Retina (tissue), 1 donor: ENCODE measurements at regions not wholly inside any gene's neighbourhood (a gene's known extent, or its start where the extent isn't known, plus 50 kb on each side); places are given as distances from the start of the nearest gene placed in this dataset.
"Not testable (repeated sequence)": the region's sequence is repeated elsewhere in the genome, so short reads cannot be mapped to it uniquely, and the experiment has no call there.

ENCODE experiments used
- DNase-seq: peaks from one replicate; pipeline ENCODE4 v3.0.0-alpha.2; 2016

DNA sequence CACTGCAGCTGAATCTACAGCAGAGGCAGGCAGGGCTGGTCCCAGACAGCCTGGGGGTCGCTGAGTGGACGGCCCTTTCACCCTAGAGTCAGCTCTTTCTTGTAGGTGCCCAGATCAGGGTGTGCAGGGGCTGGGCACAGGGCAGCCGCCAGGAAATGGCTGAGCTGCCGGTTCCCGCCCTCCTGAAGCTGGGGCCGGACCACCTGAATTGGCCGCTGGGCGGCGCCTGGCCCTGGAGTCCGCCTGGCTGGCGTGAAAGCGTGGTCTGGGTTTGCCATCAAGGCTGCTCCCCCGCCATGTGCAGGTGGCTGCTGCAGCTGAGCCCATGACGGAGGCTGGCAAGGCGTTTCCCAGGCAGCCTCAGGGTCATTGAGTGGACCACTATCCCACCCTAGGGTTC, 85.7 kb downstream of the POTEM start:
- DNase-seq, result not testable (repeated sequence)

DNA sequence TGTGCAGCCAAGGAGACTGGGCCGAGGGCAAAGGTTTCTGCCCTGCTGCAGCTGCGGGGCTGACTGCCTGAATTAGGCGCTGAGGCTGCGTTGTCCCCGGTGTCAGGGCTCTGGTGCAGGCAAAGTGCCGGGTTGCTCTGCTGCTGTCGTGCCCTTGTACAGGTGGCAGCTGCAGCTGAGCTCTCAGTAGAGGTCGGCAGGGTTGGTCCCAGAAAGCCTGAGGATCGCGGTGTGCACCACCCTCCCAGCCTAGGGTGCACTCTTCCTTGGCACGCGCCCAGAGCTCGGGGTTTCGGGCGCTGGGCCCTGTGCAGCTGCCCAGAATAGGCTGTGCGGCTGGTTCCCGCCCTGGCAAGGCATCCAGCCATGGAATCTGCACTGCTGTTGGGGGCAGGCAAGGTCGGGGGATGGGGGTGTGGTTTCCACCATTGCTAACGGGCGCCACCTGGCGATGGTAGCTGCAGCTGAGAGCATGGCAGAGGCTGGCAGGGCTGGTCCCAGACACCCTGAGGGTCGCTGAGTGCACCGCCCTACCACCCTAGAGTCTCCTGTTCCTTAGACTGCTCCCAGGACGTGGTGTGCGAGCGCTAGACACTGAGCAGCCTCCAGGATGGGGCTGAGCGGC, 86.3 kb downstream of the POTEM start:
- not testable (repeated sequence) for DNase-seq

DNA sequence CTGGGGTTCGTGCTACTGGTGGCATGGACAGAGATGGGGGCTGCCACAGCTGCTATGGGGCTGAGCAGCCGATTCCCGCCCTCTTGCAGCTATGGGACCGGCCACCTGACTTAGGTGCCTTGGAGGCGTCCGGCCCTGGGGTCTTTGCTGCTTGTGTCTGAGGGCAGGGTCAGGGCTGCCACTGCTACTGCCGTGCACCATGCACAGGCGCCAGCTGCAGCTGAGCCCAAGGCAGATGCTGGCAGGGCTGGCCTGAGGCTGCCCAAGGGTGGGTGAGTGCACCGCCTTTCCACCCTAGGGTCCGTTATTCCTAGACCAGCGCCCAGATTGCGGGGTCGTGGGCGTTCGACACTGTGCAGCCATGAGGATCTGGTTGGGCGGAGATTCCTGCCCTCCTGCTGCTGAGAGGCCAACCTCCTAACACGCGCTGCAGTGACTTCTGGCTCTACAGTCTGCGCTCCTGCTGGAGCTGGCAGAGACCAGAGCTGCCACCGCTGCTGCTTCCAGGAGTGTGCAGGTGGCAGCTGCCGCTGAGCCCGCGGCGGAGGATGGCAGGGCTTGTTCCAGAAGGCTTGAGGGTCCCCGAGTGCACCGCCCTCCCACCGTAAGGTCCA, 87.0 kb downstream of the POTEM start:
- DNase-seq, result not testable (repeated sequence)

DNA sequence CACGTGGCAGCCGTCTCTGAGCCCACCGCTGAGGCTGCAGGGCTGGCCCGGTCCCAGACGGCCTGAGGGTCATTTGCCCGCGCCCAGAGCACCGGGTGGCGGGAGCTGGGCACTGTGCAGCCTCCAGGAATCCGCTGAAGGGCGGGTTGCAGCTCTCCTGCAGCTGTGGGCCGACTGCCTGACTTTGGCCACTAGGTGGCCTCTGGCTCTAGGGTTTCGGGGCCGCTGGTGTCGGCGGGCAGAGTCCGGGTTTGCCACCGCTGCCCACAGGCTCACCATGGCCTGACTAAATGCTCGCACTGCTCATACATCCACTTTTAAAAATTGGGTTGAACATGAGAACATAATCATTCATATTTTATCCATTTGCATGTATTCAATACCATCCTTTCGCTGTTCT, 87.7 kb downstream of the POTEM start:
- DNase-seq, result not testable (repeated sequence)

DNA sequence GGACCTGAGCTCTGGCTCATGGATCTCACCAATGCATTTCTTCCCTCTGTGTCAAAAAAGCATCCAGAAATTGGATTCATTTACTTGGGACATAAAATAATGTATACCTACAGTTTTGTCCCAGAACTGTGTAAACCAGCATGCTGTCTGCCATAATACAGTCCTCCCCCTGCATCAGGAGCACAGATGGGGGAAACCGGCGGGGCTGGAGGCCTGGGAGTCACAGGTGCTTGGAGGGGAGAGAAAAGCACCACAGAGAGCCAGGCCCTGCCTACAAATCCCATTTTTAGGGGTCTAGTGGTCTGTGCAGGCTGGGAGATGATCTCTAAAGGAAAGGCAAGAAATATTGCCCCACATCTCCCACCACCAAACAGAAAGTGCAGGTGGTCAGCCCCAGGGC, 91.8 kb downstream of the POTEM start:
- DNase-seq, result not testable (repeated sequence)

DNA sequence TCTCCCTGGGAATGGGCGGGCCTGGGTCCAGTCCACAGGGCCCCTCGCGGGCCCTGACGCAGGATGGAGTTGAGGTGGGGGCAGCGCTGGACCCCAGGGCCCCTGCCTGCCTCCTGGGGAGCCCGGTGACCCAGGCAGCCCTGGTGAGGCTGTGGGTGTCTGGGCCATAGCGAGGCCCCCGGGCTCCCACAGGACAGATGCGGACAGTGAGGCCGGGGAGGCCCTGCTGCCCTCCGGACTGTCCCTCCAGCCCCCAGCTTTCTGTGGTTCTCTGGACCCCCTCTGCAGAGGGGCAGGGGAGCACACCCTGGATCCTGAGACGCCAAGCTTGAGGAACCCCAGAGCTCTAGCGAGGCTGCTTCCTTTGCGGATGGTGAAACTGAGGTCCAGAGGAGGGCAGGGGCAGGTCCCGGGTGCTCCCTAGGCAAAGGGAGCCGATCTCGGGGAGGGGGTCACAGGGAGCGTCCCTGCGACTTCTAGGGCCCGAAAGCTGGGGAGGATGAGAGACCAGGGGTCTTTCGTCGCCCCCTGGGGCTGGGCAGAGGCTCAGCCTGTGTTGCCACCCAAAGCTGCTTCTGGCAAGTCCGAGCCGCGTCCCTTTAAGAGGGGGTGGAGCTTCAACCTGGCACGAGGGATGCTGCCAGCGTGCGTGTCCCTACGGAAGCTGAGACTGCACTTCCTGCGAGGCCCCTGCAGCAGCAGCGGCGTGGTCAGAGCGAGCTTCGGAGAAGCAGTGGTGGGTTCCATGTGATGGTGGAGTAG, 94.6 kb downstream of the POTEM start:
- DNase-seq, result not testable (repeated sequence)

DNA sequence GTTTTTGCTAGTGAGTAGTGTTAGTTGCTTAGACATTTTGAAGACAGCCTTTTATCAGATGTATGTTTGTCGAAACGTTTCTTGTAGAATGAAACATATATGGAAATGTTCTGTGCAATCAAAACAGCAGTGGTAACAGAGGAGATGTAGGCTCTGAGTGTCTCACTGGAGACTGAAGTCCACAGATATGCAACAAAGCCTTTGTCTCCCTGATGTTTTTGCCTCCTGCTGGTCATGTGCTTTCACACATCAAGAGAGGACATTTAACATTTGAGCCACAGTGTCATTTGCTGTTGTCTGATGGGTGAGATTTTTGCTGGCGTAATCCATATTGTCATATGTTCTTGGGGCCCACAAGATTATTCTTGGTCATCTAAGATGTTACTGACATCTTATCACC, 101.7 kb downstream of the POTEM start:
- not testable (repeated sequence) for DNase-seq

DNA sequence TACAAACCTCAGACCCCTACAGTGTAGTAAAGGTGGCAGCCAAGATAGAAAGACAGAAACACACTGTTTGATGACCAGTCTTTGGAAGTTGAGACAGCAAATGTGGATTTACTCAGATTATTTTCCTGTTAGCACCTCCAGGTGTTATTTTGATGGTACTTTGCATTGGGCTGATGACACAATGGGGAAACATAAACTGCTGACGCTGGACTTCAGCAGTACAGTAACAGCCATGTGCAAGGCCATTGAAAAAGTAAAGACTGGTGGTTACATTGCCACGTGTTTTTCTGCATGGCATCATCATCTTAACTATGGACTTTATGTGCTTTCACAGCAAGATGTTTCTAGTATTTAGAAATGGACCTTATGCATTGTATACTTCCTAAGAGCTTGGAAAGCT, 105.3 kb downstream of the POTEM start:
- DNase-seq, result not testable (repeated sequence)

DNA sequence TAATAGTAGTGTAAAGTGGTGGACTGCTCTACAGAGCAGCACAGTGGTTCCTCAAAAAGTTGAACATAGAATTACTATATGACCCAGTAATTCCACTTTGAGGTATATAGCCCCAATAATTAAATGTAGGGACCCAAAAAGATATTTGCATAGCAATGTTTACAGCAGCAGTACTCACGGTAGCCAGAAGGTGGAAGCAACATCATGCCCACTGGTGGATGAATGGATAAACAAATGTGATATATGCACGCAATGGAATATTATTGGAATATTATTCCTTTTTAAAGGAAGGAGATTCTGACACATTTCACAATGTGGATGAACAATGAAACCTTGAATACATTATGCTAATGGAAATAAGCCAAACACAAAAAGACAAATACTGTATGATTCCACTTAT, 121.4 kb downstream of the POTEM start:
- not testable (repeated sequence) for DNase-seq

DNA sequence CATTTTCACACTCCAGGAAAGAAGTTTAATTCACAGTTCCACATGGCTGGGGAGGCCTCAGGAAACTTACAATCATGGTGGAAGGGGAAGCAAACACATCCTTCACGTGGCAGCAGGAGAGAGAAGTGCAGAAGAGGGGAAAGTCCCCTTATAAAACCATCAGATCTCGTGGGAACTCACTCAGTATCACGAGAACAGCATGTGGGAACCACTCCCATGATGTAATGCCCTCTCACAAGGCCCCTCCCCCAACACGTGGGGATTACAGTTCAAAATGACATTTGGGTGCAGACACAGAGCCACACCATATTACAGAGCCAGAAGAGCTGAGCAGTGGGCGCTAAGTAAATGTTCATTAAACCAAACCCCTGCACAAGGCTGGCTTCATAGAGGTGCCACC, 126.0 kb downstream of the POTEM start:
- not testable (repeated sequence) for DNase-seq

DNA sequence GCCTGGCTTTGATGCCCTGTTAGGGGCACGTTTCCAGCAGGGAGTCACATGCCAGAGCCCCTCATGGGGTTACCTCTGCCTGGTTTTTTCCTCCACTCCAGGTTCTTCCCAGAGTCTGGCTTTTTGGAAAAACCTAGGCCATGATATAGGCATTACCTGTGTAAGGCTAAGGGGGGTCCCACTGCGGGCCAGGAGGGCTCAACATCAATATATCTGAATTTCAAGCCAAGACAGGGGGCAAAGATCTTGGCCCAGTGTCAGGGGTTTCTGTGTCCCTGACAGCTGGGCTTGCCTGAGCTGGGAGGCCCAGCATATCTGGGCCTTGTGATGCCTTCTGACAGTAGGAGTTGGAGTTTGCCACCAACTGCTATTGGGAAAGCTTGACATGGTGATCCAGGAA, 127.5 kb downstream of the POTEM start:
- not testable (repeated sequence) for DNase-seq

DNA sequence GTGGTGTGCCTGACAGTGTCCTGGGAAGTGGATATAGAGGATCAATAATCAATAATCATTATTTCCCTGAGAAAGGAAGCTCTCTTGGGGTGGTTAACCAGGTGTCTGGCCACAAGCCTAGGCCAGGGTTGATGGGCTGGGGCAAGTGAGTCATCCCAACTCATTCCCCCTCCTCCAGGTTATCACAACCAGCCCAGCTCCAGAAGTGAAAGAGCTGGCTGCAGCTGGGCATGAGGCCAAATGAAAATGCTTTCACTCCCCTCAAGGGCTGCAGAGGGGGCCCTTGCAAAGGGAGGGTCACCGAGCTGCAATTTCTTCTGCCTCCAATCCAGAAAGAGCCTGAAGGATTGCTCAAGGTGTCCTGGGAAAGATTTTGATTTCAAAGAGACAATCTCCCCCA, 127.9 kb downstream of the POTEM start:
- DNase-seq, result not testable (repeated sequence)

DNA sequence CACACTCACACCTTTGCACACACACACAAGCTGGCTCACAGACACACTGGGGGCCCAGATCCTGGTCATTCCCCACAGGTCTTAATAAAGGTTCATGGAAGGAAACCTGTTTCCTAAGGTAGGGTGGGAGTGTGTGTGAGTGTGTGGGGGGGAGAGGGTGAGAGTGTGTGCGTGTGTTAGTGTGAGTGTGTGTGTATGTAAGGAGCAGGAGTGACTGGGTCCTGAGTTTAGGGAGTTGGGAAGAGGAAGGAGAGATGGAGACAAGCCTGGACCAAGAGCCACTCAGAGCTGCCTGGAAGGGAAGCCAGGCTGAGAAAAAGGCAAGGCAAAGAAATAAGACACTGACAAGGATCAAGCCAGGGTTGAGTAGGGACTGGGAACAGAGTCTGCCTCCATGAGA, 129.2 kb downstream of the POTEM start:
- not testable (repeated sequence) for DNase-seq

DNA sequence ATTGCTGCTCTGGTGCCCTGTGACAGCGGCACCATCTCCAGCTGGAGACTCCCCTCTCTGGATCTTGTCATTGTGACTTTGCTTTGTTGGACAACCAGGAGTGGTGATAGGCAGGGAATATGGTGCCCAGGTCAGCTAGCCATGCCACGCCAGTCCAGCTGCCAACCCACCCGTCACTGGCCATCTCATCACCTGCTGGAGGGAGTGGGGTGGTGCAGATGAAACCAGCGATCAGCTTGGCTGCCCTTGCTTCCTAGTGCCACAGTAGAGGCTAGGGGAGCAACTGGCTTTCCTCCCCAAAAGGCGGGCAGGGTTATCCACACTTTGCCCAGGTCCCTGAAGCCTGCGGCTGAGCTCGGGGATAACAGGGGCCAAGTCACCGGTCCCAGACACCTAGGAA, 129.6 kb downstream of the POTEM start:
- not testable (repeated sequence) for DNase-seq

DNA sequence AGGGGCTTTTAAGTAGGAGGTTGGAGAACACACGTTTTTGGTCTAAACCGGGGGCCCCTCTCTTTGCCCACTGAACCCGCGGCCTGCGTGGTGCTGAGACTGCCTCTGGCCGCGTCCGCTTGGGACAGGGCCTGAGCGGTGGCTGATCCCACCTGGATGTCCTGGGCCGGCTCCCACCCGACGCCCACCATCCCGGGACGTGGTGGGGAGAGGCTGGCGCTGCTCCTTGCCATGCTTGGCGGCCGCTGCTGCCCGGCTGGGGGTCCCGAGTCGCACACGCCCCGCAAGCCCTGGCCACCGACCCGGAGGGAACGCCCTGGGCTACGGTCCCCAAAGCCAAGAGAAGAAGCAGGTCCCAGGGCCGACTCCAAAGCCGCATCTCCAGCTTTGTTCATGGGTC, 130.1 kb downstream of the POTEM start:
- not testable (repeated sequence) for DNase-seq

DNA sequence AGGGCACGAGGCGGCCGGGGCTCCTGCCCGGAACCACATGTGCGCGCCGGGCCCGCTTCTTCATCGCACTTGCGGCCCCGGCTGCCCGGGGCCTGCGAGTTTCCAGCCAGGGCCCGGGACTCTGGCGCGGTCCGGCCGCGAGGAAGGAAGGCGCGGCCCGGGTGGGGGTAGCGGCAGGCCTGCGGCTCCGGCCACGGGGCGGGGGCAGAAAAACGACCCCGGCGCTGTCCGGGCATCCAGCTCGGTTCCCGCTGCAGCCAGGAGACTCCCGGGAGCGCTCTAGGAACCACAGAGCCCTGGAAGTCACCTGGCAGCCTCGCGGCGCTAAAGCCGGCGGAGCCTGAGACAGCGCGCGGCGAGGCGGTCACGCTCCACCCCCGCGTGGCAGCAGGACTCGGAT, 130.5 kb downstream of the POTEM start:
- DNase-seq, result not testable (repeated sequence)

DNA sequence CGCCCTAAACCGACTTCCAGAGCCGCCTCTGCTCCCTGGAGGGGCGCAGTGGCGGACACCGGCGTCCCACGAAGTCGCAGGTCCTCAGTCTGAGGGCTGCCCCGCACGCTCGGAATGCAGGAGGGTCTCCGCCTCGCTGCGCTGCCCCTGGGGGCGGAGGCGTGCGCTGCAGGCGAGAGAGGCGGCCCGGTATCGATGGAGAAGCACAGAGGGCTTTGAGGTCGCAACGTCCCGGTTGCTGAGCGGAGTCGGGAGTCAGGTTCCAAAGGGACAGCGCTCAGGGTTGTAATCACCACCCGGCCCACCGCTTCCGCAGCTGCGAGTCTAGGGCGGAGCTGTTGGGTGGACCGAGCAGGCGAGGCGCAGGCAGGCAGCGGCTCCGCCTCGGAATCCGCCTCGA, 131.0 kb downstream of the POTEM start:
- not testable (repeated sequence) for DNase-seq

DNA sequence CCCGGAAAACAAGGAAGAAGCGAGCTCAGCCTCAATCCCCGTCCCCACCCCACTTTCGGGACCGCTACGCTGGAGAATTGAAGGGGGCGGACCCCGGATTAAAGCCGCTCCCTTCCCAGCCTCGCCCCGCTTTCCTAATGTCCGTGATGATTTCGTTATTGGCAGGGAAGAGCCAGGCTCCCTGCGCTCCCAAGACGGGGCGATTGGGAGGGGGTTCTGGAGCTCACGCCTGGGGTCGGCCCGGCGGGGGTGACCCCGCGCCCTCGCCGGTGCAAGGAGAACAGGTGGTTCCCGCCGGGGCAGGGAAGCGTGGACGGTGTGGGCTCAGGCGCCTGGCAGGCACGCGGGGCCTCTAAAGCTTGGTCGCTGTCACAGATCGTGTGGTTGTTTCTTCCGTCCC, 131.5 kb downstream of the POTEM start:
- not testable (repeated sequence) for DNase-seq

DNA sequence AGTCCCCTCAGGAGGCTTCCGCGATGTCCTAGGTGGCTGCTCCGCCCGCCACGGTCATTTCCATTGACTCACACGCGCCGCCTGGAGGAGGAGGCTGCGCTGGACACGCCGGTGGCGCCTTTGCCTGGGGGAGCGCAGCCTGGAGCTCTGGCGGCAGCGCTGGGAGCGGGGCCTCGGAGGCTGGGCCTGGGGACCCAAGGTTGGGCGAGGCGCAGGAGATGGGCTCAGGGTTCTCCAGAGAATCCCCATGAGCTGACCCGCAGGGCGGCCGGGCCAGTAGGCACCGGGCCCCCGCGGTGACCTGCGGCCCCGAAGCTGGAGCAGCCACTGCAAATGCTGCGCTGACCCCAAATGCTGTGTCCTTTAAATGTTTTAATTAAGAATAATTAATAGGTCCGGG, 132.1 kb downstream of the POTEM start:
- DNase-seq, result not testable (repeated sequence)

DNA sequence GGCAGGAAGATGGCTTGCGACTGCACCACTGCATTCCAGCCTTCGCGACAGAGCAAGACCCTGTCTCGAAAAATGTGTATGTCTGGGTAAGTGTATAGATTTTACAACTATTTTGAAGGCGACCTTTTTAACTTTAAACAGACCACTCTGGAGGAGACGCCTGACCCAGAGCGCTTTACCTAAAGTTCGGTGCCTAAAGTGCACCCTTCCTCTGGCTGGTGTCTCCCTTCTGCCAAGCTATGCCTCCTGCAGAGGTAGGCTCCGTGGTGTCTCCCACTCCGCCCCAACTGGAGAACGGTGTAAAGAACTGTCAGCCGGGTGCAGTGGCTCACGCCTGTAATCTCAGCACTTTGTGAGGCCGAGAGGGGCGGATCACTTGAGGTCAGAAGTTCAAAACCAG, 132.7 kb downstream of the POTEM start:
- DNase-seq, result not testable (repeated sequence)

DNA sequence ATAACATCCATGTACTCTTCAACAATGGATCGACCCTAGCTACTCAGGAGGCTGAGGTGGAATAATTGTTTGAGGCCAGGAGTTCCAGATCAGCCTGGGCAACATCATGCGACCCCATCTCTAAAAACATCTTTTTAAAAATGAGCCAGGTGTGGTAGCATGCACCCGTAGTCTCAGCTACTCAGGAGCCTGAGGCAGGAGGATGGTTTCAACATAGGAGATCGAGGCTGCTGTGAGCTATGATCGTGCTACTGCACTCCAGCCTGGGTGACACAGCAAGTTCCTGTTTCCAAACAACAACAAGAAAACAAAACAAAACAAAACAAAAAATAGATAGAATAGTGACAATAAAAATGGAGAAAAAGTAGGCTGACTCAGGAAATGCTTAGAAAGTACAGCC, 138.3 kb downstream of the POTEM start:
- DNase-seq, result not testable (repeated sequence)

DNA sequence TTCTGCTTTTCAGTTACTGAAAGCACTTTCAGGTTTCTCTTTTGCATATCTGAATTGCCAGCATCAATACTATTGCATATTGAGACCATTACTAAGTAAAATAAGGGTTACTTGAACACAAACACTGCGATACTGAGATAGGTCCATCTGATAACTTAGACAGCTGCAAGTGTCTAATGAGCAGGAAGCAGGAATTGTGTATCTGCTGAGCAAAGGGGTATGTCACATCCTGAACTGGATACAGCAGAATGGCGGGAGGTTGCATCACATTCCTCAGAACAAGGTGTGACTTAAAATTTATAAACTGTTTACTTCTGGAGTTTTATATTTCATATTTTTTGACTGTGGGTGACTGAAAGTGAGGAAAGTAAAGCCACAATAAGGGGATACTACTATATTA, 142.7 kb downstream of the POTEM start:
- not testable (repeated sequence) for DNase-seq

DNA sequence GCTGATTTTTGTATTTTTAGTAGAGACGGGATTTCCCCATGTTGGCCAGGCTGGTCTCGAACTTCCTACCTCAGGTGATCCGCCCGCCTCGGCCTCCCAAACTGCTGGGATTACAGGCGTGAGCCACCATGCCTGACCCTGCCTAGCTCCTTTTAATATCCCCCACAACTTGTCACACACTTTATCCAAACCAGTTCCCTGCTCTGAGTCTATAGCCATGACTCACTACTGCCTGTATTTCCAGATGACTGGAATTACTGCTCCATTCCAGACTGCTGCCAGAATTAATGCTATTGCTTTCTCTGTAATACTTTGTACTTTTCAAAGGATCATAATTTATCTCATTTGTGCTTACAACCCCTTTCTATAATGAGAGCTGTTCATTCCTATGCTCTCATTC, 153.1 kb downstream of the POTEM start:
- DNase-seq, result not testable (repeated sequence)
